OCI-LY1 (cell line): ENCODE measurements at regions not wholly inside any gene's neighbourhood (a gene's known extent, or its start where the extent isn't known, plus 50 kb on each side); places are given as distances from the start of the nearest gene placed in this dataset.

Source experiments
- H2AFZ ChIP-seq: fragments of 200-600 bp; sonication (generic), shearing (Covaris generic); 2 replicates; pipeline ENCODE4 v1.6.0; 2014; ENCODE audit warnings: antibody characterized with exemption, mild to moderate bottlenecking, low read length
- H3F3A ChIP-seq: fragments of 200-600 bp; sonication (generic), shearing (Covaris generic); 2 replicates; pipeline ENCODE4 v1.6.0; 2014; ENCODE audit warnings: mild to moderate bottlenecking, antibody characterized with exemption, low read length, moderate library complexity; ENCODE audit not compliant: insufficient read depth
- H3K27ac ChIP-seq: fragments of 200-600 bp; sonication (generic); 2 replicates; pipeline ENCODE4 v1.5.1; 2014; ENCODE audit warnings: low read length, mixed run types, mild to moderate bottlenecking, low read depth; ENCODE audit not compliant: poor library complexity, severe bottlenecking
- H3K27me3 ChIP-seq: fragments of 200-600 bp; sonication (generic); 2 replicates; pipeline ENCODE4 v1.6.0; 2014; ENCODE audit warnings: antibody characterized with exemption, mild to moderate bottlenecking, low read length, moderate library complexity; ENCODE audit not compliant: insufficient read depth
- H3K36me3 ChIP-seq: fragments of 200-600 bp; sonication (generic); 2 replicates; pipeline ENCODE4 v1.6.1; 2014; ENCODE audit warnings: mild to moderate bottlenecking, antibody characterized with exemption, low read length, moderate library complexity, mixed read lengths; ENCODE audit not compliant: insufficient read depth
- H3K4me1 ChIP-seq: fragments of 200-600 bp; sonication (generic); 2 replicates; pipeline ENCODE4 v1.5.1; 2014; ENCODE audit warnings: mild to moderate bottlenecking, low read length, moderate library complexity; ENCODE audit not compliant: insufficient read depth, severe bottlenecking
- H3K4me2 ChIP-seq: fragments of 200-600 bp; sonication (generic), shearing (Covaris generic); 2 replicates; pipeline ENCODE4 v1.6.1; 2014; ENCODE audit warnings: low read length
- H3K4me3 ChIP-seq: fragments of 200-600 bp; sonication (generic); 2 replicates; pipeline ENCODE4 v1.5.1; 2014; ENCODE audit warnings: low read length, low read depth, mild to moderate bottlenecking, mixed read lengths; ENCODE audit not compliant: poor library complexity, severe bottlenecking
- H3K79me2 ChIP-seq: fragments of 200-600 bp; shearing (Covaris generic); 2 replicates; pipeline ENCODE4 v1.6.1; 2016; ENCODE audit warnings: mixed run types, low read length, mixed read lengths; ENCODE audit not compliant: insufficient read depth
- H3K9ac ChIP-seq: fragments of 200-600 bp; sonication (generic), shearing (Covaris generic); 2 replicates; pipeline ENCODE4 v1.6.1; 2014; ENCODE audit warnings: mild to moderate bottlenecking, low read length, mixed read lengths
- H3K9me2 ChIP-seq: fragments of 200-600 bp; sonication (generic), shearing (Covaris generic); 2 replicates; pipeline ENCODE4 v1.6.1; 2014; ENCODE audit warnings: low read depth, mild to moderate bottlenecking, low read length, mixed read lengths
- H3K9me3 ChIP-seq: fragments of 200-600 bp; shearing (Covaris generic); 2 replicates; pipeline ENCODE4 v1.6.1; 2014; ENCODE audit warnings: low read length, mixed read lengths
- H4K20me1 ChIP-seq: fragments of 200-600 bp; sonication (generic), shearing (Covaris generic); 2 replicates; pipeline ENCODE4 v1.6.0; 2016; ENCODE audit warnings: mild to moderate bottlenecking, low read length; ENCODE audit not compliant: insufficient read depth
- EZH2 ChIP-seq: fragments of 200-600 bp; sonication (generic), shearing (Covaris generic); IDR thresholded peaks from 2 replicates; pipeline ENCODE4 v1.8.0; 2017; ENCODE audit warnings: borderline replicate concordance, mixed run types, mild to moderate bottlenecking, antibody characterized with exemption, low read length, moderate library complexity, mixed read lengths
- TF ChIP-seq, protein P1 (sequence below): fragments of 200-600 bp; sonication (generic), shearing (Covaris generic); IDR thresholded peaks from 2 replicates; pipeline ENCODE4 v1.5.1; 2017; ENCODE audit warnings: mild to moderate bottlenecking, antibody characterized with exemption, low read length, moderate library complexity, mixed read lengths

DNA sequence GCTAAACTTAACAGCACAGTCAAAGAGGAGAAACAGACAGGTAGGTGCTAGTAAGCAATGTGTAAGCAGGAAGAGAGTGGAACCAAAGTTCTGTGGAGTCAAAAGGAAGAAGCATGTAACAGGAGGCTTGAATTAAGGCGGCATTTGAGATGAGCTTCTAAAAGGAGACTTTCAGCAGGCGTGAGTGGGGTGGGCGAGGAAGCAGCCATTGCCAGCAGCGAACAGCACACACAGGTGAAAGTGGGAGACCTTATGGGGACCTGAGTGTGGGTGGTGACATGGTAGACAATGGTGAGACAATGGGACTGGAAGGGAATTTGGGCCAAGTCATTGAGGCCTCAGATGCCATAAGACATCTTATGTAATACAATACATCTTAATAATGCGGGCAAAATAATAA, 195.0 kb downstream of the PAX1 start:
- H3K36me3 ChIP-seq, result no peaks in the 10 kb centered on the region
- no peak overlapping the region for H3K4me3 ChIP-seq
- H3K79me2 ChIP-seq, result no peaks in the 10 kb centered on the region
- TF ChIP-seq, protein P1, sequence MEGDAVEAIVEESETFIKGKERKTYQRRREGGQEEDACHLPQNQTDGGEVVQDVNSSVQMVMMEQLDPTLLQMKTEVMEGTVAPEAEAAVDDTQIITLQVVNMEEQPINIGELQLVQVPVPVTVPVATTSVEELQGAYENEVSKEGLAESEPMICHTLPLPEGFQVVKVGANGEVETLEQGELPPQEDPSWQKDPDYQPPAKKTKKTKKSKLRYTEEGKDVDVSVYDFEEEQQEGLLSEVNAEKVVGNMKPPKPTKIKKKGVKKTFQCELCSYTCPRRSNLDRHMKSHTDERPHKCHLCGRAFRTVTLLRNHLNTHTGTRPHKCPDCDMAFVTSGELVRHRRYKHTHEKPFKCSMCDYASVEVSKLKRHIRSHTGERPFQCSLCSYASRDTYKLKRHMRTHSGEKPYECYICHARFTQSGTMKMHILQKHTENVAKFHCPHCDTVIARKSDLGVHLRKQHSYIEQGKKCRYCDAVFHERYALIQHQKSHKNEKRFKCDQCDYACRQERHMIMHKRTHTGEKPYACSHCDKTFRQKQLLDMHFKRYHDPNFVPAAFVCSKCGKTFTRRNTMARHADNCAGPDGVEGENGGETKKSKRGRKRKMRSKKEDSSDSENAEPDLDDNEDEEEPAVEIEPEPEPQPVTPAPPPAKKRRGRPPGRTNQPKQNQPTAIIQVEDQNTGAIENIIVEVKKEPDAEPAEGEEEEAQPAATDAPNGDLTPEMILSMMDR, result no peak
- TF ChIP-seq EZH2, result no peak
- H3K27ac ChIP-seq, result no peak overlapping the region
- H3K9ac ChIP-seq, result no peak overlapping the region
- H2AFZ ChIP-seq, result no peak overlapping the region
- H3K9me3 ChIP-seq, result no peaks in the 10 kb centered on the region
- no peaks in the 10 kb centered on the region for H4K20me1 ChIP-seq
- no peaks in the 10 kb centered on the region for H3K4me1 ChIP-seq
- no peaks in the 10 kb centered on the region for H3K9me2 ChIP-seq
- H3K27me3 ChIP-seq, result no peaks in the 10 kb centered on the region
- no peaks in the 10 kb centered on the region for H3F3A ChIP-seq
- H3K4me2 ChIP-seq, result no peak overlapping the region

DNA sequence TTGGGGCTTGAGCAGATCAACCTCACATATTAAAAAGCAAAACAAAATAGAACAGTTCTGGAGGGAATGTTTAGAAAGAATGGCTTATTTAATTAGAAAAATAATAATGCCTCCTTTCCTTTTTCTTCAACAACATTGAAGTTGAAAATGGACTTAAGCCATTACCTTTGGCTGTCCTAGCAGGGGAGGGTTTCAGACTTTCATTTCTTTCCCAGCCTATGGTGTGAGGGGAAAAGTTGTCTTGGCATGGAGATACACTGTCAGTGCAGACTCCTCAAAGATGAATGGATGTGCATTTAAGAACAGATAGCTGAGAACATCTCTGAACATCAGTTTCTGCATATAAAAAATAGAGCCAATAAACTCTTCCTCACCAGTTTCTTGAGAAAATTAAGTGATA, 169.5 kb downstream of the PAX1 start:
- TF ChIP-seq, protein P1, result no peak
- no peak for TF ChIP-seq EZH2
- H3K27me3 ChIP-seq, result no peaks in the 10 kb centered on the region

DNA sequence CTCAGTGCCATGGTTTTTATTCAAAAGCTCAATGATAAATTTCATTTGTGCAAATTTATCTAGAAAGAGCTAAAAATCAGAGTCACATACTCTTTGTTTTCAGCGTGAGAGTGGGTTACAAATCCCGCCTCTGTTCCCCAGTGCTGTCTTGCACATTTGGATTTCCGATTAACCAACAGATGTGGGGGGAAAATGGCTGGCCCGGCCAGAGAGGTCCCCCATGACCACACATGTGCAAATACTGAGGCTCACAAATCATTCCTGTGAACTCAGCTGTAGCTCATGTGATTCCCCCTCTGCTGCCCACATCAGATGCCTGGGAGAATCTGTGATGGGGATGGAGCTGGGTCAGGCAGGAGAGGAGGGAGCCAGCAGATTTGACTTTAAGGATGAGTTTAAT, 168.7 kb downstream of the PAX1 start:
- Histone ChIP-seq H3K27ac (no peak overlapping the region), H3K4me2 (no peak overlapping the region), H3K36me3 (no peaks in the 10 kb centered on the region), H3K9me3 (no peaks in the 10 kb centered on the region), H4K20me1 (no peaks in the 10 kb centered on the region), H3K9me2 (no peaks in the 10 kb centered on the region), H2AFZ (no peak overlapping the region), H3K79me2 (no peaks in the 10 kb centered on the region), H3K4me3 (no peak overlapping the region), H3K9ac (no peak overlapping the region), H3K4me1 (no peaks in the 10 kb centered on the region), H3F3A (no peaks in the 10 kb centered on the region), H3K27me3 (no peaks in the 10 kb centered on the region)
- TF ChIP-seq, protein P1, result no peak
- TF ChIP-seq EZH2, result no peak

More for the DNA sequence above, 169.5 kb downstream of the PAX1 start:
- Histone ChIP-seq H3K9me2 (no peaks in the 10 kb centered on the region), H4K20me1 (no peaks in the 10 kb centered on the region), H3F3A (no peaks in the 10 kb centered on the region), H3K36me3 (no peaks in the 10 kb centered on the region), H3K9me3 (no peaks in the 10 kb centered on the region), H3K9ac (no peak overlapping the region), H3K27ac (no peak overlapping the region), H3K4me1 (no peaks in the 10 kb centered on the region), H3K4me3 (no peak overlapping the region), H3K4me2 (no peak overlapping the region), H3K79me2 (no peaks in the 10 kb centered on the region), H2AFZ (no peak overlapping the region)
